HG03457 (cell line): ENCODE measurements at regions not wholly inside any gene's neighbourhood (a gene's known extent, or its start where the extent isn't known, plus 50 kb on each side); places are given as distances from the start of the nearest gene placed in this dataset.

ENCODE experiments used
- ATAC-seq: cut with Tn5 transposase; IDR thresholded peaks from one replicate; pipeline ENCODE4 v1.9.1; 2021; ENCODE audit warnings: moderate number of reproducible peaks; ENCODE audit not compliant: unreplicated experiment

GRCh38 chr12:91818227-91819131 lies 327.2 kb downstream of the BTG1 start:
- no peak for ATAC-seq

GRCh38 chr12:91817517-91817916 lies 328.1 kb downstream of the BTG1 start:
- ATAC-seq, result no peak

- ATAC-seq, result no peak
Observed at GRCh38 chr12:91813701-91814100, 331.9 kb downstream of the BTG1 start.

GRCh38 chr12:91811481-91812287 lies 334.0 kb downstream of the BTG1 start:
- ATAC-seq, result peak; percentile 63

GRCh38 chr12:91810531-91811451 lies 334.9 kb downstream of the BTG1 start:
- ATAC-seq, result no peak

- ATAC-seq, result no peak
Observed at GRCh38 chr12:91810077-91810476, 335.6 kb downstream of the BTG1 start.

GRCh38 chr12:91805031-91805430 lies 340.6 kb downstream of the BTG1 start:
- ATAC-seq, result no peak

GRCh38 chr12:91804533-91804932 lies 341.1 kb downstream of the BTG1 start:
- ATAC-seq, result no peak

- ATAC-seq, result no peak
Observed at GRCh38 chr12:91801048-91801447, 344.6 kb downstream of the BTG1 start.

- no peak for ATAC-seq
Observed at GRCh38 chr12:91793676-91794075, 352.0 kb downstream of the BTG1 start.

- ATAC-seq, result no peak
Observed at GRCh38 chr12:91792597-91792996, 353.0 kb downstream of the BTG1 start.

GRCh38 chr12:91786499-91787272 lies 359.0 kb downstream of the BTG1 start:
- no peak for ATAC-seq

- no peak for ATAC-seq
Observed at GRCh38 chr12:91785655-91786498, 359.8 kb downstream of the BTG1 start.

- ATAC-seq, result no peak
Observed at GRCh38 chr12:91781114-91781513, 364.5 kb downstream of the BTG1 start.

GRCh38 chr12:91778938-91779400 lies 366.7 kb downstream of the BTG1 start:
- peak; percentile 97 for ATAC-seq

GRCh38 chr12:91778091-91778832 lies 367.4 kb downstream of the BTG1 start:
- no peak for ATAC-seq

GRCh38 chr12:91777268-91777992 lies 368.2 kb downstream of the BTG1 start:
- ATAC-seq, result no peak

GRCh38 chr12:91774434-91774921 lies 371.2 kb downstream of the BTG1 start:
- ATAC-seq, result no peak
